ENCODE measurements at regions not wholly inside any gene's neighbourhood (a gene's known extent, or its start where the extent isn't known, plus 50 kb on each side); places are given as distances from the start of the nearest gene placed in this dataset.

GRCh38 chr11:91946397-91946951 lies 278.1 kb upstream of the FAT3 start:
- no peak for DNase-seq

GRCh38 chr11:91935120-91935519 lies 289.5 kb upstream of the FAT3 start:
- DNase-seq: no peak

- DNase-seq: no peak
These were observed 292.3 kb upstream of the FAT3 start for GRCh38 chr11:91932151-91932821.

GRCh38 chr11:91927448-91927847 lies 297.2 kb upstream of the FAT3 start:
- no peak for DNase-seq

GRCh38 chr11:91926965-91927364 lies 297.7 kb upstream of the FAT3 start:
- no peak for DNase-seq

- no peak for DNase-seq
These were observed 301.8 kb upstream of the FAT3 start for GRCh38 chr11:91922846-91923245.

- no peak for DNase-seq
These were observed 302.6 kb upstream of the FAT3 start for GRCh38 chr11:91921974-91922373.

GRCh38 chr11:91913407-91913806 lies 311.2 kb upstream of the FAT3 start:
- DNase-seq: no peak

- no peak for DNase-seq
These were observed 312.3 kb upstream of the FAT3 start for GRCh38 chr11:91912322-91912721.

- no peak for DNase-seq
These were observed 317.6 kb upstream of the FAT3 start for GRCh38 chr11:91906871-91907624.

GRCh38 chr11:91904792-91905785 lies 319.5 kb upstream of the FAT3 start:
- no peak for DNase-seq

GRCh38 chr11:91902312-91902711 lies 322.3 kb upstream of the FAT3 start:
- no peak for DNase-seq

- no peak for DNase-seq
These were observed 344.0 kb upstream of the FAT3 start for GRCh38 chr11:91880660-91881059.

- DNase-seq: no peak
These were observed 347.9 kb upstream of the FAT3 start for GRCh38 chr11:91876746-91877145.

GRCh38 chr11:91872243-91872642 lies 352.4 kb upstream of the FAT3 start:
- no peak for DNase-seq

GRCh38 chr11:91871791-91872190 lies 352.8 kb upstream of the FAT3 start:
- DNase-seq: no peak

GRCh38 chr11:91871048-91871447 lies 353.6 kb upstream of the FAT3 start:
- DNase-seq: no peak

- no peak for DNase-seq
These were observed 354.9 kb upstream of the FAT3 start for GRCh38 chr11:91869686-91870085.

- no peak for DNase-seq
These were observed 358.0 kb upstream of the FAT3 start for GRCh38 chr11:91866642-91867041.

GRCh38 chr11:91860661-91861060 lies 364.0 kb upstream of the FAT3 start:
- no peak for DNase-seq

- no peak for DNase-seq
These were observed 365.0 kb upstream of the FAT3 start for GRCh38 chr11:91859666-91860065.

- DNase-seq: no peak
These were observed 367.4 kb upstream of the FAT3 start for GRCh38 chr11:91857179-91857578.

GRCh38 chr11:91854780-91855179 lies 369.8 kb upstream of the FAT3 start:
- no peak for DNase-seq

Data from NCI-H1417 treated with DMSO at 0.1 percent for 48 hours (cell line).